HG02852 (cell line): ENCODE measurements at regions not wholly inside any gene's neighbourhood (a gene's known extent, or its start where the extent isn't known, plus 50 kb on each side); places are given as distances from the start of the nearest gene placed in this dataset.
"Not testable (repeated sequence)": the region's sequence is repeated elsewhere in the genome, so short reads cannot be mapped to it uniquely, and the experiment has no call there.

Source experiments
- ATAC-seq: cut with Tn5 transposase; IDR thresholded peaks from one replicate; pipeline ENCODE4 v1.9.1; 2021; ENCODE audit warnings: mild to moderate bottlenecking, moderate library complexity; ENCODE audit not compliant: unreplicated experiment

- no peak for ATAC-seq
Observed at GRCh38 chr20:12112665-12113064, 195.0 kb downstream of the BTBD3 start.

GRCh38 chr20:12113075-12113467 is 195.4 kb downstream of the BTBD3 start:
- no peak for ATAC-seq

GRCh38 chr20:12113468-12114371 is 196.0 kb downstream of the BTBD3 start:
- no peak for ATAC-seq

DNA sequence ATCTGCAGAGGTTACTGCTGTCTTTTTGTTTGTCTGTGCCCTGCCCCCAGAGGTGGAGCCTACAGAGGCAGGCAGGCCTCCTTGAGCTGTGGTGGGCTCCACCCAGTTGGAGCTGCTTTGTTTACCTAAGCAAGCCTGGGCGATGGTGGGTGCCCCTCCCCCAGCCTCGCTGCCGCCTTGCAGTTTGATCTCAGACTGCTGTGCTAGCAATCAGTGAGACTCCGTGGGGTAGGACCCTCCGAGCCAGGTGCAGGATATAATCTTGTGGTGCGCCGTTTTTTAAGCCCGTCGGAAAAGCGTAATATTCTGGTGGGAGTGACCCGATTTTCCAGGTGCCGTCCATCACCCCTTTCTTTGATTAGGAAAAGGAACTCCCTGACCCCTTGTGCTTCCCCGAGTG is 211.4 kb downstream of the BTBD3 start:
- ATAC-seq, result not testable (repeated sequence)

DNA sequence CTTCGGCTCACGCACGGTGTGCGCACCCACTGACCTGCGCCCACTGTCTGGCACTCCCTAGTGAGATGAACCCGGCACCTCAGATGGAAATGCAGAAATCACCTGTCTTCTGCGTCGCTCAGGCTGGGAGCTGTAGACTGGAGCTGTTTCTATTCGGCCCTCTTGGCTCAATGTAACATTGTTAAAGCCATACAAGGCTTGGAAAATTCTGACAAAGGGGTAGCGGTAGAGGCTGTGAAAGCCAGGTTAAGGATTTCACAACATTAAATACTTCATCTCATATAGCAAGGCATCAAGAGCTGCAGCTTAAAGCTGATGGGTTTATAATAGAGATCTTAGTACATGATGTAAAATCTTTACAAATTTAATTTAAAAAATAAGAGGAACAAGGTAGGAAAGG is 211.8 kb downstream of the BTBD3 start:
- ATAC-seq, result not testable (repeated sequence)

GRCh38 chr20:12130781-12131180 is 213.1 kb downstream of the BTBD3 start:
- ATAC-seq, result no peak

DNA sequence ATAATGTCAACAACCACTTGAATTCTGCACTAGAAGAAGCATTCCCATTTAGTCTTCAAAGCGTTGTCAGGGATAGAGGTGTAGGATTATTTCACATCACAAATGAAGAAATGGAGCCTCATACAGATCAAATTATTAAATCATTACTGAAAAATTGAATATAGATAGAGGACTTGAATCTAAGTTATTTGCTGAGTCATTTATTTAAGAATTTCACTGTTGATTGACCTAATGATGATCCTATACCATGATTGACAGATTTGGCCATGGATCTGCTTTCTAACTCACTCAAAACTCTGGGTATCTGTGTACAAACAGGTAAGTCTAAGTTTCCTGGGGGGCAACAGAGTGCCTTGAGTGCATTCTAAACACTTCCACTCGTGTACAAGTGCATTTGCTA is 215.9 kb downstream of the BTBD3 start:
- ATAC-seq, result no peak

GRCh38 chr20:12145951-12146350 is 228.3 kb downstream of the BTBD3 start:
- not testable (repeated sequence) for ATAC-seq

DNA sequence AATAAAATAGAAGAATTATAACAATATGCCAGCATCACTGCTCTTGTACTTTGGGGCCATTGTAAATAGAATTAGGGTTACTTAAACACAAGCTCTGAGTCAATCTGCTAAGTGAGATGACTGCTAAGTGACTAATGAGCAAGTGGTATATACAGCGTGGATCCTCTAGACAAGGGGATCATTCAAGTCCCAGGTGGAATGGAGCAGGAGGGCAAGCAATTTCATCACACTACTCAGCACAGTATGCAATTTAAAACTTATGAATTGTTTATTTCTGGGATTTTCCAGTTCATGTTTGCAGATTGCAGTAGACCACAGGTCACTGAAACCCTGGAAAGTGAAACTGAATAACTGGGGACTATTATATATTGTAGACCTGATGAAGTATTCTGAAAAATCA is 235.3 kb downstream of the BTBD3 start:
- ATAC-seq, result no peak

DNA sequence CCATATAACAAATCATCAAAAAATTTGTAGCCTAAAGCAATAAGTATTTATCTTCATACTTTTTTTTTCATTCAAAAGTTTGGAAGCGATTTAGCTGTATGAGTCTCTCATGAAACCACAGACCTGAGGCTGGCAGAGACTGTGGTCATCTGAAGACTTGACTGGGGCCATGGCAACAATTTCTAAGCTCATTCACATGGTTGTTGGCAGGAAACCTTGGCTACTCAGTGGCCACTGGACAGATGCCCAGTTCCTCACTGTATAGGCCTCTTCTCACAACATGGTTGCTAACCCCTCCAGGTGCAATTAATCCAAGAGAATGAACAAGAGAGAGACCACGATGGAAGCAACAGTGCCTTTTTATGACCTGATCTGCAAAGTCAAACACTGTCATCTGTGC is 235.9 kb downstream of the BTBD3 start:
- ATAC-seq, result no peak

- no peak for ATAC-seq
Observed at GRCh38 chr20:12156252-12156651, 238.6 kb downstream of the BTBD3 start.

- ATAC-seq, result no peak
Observed at GRCh38 chr20:12159261-12159660, 241.6 kb downstream of the BTBD3 start.

DNA sequence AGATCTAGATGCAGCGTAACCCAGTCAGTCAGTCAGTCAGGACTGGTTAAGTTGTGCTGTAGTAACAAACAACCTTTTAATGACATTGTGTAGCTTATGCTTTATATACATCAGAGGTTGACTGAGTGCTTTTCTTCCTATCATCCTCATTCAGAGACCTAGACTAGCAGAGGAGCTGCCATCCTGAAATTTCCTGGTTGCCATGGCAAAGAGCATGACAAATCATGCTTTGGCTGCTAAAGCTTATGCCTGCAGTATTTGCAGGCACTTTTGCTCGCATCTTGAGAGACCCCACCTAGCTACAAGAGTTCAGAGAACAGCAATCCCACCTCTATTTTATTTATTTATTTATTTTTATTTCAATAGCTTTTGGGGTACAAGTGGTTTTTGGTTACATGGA is 244.0 kb downstream of the BTBD3 start:
- no peak for ATAC-seq

DNA sequence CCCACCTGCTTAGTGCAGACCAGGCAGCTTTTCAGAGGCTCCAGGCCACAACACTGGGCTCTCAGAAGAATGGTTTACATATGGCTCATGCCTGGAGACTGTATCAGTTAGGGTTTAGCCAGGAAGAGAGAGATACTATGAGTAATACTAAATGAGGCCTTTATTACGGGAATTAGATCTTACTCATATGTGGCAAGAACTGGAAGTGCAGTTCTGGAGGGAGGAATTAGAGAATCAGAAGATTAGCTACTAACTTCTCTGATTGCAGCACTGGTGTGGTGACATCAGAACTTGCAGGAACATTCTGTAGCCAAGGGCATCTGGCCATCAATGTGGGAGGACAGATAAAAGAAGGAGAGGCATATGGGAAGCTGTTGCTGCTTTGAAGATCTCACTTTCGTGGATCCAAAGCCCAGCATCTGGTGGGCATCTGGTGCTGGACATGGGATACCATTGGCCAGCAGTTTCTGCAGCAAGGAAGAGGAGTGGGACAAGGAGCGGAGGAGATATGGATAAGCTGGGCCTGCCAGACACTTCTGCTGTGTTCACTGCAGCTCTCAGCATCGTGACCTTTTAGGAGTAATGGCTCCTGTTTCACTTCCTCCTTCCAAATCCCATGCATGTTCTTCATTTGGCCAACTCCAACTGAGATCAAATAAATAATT is 248.5 kb downstream of the BTBD3 start:
- no peak for ATAC-seq

DNA sequence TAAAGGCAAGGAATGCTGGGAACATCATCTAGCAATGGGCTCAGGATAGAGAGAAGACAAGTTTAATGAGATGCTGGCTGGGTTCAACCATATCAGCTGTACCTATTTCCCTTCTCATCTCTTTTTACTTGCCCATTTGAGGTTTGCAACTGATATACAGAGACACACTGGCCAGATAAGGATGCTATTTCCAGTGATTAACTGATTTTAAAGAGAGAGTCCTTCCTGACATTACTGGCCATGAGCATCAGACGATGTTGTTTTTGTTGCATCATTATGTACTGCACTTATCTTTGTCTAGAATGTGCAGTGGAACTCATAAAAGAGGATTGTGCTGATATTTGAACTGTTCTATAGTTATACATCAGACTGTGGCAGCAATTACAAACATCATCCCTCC is 252.7 kb downstream of the BTBD3 start:
- ATAC-seq, result no peak

- no peak for ATAC-seq
Observed at GRCh38 chr20:12171923-12172524, 254.3 kb downstream of the BTBD3 start.

DNA sequence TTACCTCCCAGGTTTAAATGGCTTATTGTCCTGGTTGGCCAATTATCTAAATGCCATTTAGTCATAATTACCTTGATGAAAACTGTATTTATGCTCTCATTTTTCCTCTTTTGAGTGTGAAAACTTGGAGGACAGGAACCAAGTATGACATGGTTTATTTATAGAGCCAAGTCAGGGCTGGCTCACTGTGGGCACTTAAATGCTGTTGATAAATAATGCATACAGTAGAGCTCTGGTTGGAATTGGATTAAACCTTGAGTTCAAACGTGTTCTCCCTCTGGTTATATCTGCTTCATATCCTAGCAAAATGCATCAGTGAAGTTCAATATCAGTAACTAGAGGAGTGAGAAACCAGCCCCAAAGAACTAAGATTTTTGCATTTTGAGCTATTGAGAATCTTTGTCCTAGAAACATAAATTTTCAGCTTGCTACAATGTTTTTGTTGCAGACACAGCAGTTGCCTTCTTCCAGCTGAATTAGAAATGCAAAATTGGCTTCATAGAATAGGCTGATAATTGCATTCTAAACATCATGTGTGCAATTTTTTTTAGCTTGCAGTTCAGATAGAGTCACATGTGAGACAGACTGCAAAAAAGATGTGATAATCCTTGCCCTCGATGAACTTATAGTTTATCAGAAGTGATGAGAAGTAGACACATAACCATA is 255.8 kb downstream of the BTBD3 start:
- ATAC-seq, result no peak

DNA sequence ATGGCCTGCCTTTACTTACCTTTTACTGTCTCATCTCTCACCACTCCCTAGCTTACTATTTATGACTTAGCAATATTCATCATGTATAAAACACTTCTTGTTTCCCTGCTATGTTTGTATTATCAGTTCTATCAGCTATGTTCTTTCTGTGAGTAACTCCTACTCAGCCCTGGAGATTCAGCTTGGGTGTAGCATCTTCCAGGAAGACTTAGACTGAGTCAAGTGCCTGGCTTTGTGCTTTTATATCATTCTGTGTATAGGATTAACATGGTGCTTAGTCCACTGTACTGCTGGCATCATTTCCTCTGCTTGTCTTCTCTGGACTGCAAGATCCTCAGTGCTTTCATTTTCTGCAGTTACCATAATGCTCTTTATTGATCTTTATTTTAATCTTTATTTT is 257.8 kb downstream of the BTBD3 start:
- ATAC-seq, result no peak

DNA sequence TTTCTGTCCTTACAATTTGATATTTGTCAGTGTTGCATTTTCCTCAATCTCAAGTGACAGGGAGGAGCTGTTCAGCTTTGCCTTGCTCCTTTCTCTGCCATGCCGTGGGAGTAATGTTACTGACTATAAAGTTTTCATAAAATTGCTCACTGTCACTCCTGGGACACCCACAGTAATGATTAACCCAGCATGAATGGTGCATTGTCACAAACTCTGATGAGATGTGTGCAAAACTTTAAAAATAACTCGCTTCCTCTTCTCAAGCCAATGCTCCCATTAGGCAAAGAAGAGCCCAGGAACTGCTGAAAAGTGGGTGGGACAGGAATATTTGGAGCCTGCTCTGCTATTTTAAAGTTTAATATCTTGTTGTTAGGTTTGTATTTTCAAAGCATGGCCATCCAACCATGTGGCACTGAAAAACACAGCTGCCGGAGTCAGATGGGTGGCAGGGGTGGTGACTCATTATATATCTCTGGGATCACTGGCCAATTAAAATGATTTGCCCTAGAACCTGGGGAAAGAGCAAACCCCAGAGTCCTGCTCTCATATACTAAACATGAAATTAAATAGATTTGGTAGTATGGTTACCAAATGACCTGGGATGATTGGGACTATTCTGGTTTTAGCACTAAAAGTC is 260.1 kb downstream of the BTBD3 start:
- ATAC-seq, result no peak

DNA sequence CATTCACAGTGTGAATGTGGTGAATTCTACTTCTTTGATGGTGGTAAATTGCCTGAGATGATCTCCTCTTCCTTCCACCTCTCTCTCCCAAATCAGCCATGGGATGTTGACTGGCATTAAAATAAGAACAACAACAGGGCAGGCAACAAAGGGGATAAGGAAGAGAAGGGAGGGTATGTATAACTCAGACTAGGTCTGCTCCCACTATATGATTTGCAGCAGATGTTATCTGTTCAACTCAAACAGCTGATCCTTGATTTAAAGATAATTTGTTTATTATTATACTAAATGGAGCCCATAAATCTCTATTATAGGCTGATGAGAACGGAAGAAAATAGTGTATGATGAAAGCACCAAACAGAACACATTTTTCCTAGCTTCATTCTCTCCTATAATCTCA is 262.0 kb downstream of the BTBD3 start:
- no peak for ATAC-seq

GRCh38 chr20:12180107-12180661 is 262.5 kb downstream of the BTBD3 start:
- ATAC-seq, result no peak
